ENCODE measurements at regions not wholly inside any gene's neighbourhood (a gene's known extent, or its start where the extent isn't known, plus 50 kb on each side); places are given as distances from the start of the nearest gene placed in this dataset.

GRCh38 chr15:25508369-25509002 is 69.7 kb upstream of the UBE3A start:
- peak in 1 of 2 donors; percentile 31 for TF ChIP-seq CTCF (conservative IDR thresholded peaks at IDR 0.05 in 1 of 2, IDR thresholded peaks at IDR 0.05 in 1 of 2; ENCODE audit: extremely low read depth in 1 of 2, insufficient read depth in 1 of 2, low read depth in 1 of 2, low read length in 2 of 2)
- no peak for TF ChIP-seq EZH2 (IDR thresholded peaks at IDR 0.05; ENCODE audit: borderline replicate concordance, low read length)
